Esophagus muscularis mucosa (tissue), 4 donors: ENCODE measurements at regions not wholly inside any gene's neighbourhood (a gene's known extent, or its start where the extent isn't known, plus 50 kb on each side); places are given as distances from the start of the nearest gene placed in this dataset.

Experiments
- CTCF ChIP-seq, 3 experiments: fragments of 200-600 bp in 2 of 3; fragments of 450-650 bp in 1 of 3; sonication (generic) in 2 of 3; IDR thresholded peaks; one replicate each; pipeline ENCODE4 v1.5.1; 2017 to 2019; ENCODE audit warnings: antibody characterized with exemption in 3 of 3, mild to moderate bottlenecking in 2 of 3, moderate library complexity in 1 of 3
- EP300 ChIP-seq: sonication (generic); formaldehyde crosslinking; IDR thresholded peaks from one replicate; pipeline ENCODE4 v1.6.1; 2017; ENCODE audit warnings: antibody characterized with exemption
- POLR2A ChIP-seq: fragments of 450-650 bp; IDR thresholded peaks from one replicate; pipeline ENCODE4 v1.6.1; 2017; ENCODE audit warnings: antibody characterized with exemption, moderate library complexity, mild to moderate bottlenecking, low read depth
- POLR2AphosphoS5 ChIP-seq, 2 donors: sonication (generic); formaldehyde crosslinking; IDR thresholded peaks; one replicate each; pipeline ENCODE4 v1.6.1; 2017; ENCODE audit warnings: antibody characterized with exemption in 2 of 2

DNA sequence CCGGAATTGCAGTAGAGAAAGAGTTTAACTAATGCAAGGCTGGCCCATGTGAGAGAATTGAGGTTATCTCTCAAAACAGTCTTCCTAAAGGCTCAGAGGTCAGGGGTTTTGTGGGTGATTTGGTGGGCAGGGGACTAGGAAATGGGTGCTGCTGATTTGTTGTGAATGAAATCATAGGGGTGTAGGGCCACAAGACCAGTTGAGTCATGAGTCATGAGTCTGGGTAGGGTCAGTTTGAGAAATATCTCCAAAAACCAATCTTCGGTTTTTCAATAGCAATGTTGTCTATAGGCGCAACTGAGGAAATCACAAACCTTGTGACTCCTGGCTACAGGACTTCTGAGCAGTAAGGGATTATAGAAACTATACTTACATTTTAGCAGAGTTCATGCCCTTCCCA is 460.0 kb upstream of the NRP1 start:
- no peak for TF ChIP-seq EP300
- TF ChIP-seq CTCF (IDR thresholded peaks at IDR 0.05): no peak
- no peak for TF ChIP-seq POLR2AphosphoS5 (IDR thresholded peaks at IDR 0.05)
- TF ChIP-seq POLR2A: no peak
